Loucy (cell line): ENCODE measurements at regions not wholly inside any gene's neighbourhood (a gene's known extent, or its start where the extent isn't known, plus 50 kb on each side); places are given as distances from the start of the nearest gene placed in this dataset.

Experiments
- EZH2phosphoT487 ChIP-seq: fragments of 200-600 bp; IDR thresholded peaks from 2 replicates; pipeline ENCODE4 v1.6.1; 2018; ENCODE audit warnings: antibody characterized with exemption, mild to moderate bottlenecking, moderate library complexity, borderline replicate concordance
- TF ChIP-seq, protein P1 (sequence below): fragments of 200-600 bp; sonication (generic); conservative IDR thresholded peaks from 2 replicates; pipeline ENCODE4 v1.5.1; 2014; ENCODE audit warnings: mild to moderate bottlenecking, antibody characterized with exemption, low read length

DNA sequence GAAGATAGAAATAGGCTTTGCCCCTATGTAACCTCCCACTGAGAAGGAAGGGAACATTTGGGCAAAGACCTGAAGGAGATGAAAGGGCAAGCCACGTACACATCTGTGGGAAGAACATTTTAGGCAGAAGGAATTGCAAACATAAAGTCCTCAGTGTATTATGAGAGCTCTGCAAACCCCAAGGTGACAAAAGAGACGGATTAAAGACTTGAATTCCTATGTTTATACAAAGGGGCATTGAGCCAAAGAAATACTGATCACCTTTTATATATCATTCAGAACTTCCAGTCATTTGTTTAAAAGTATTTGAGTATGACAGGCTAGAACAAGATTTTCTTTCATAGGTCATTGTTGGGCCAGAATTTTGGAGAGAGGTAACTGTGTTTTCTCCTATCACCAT is 90.2 kb upstream of the ATG10 start:
- TF ChIP-seq, protein P1, sequence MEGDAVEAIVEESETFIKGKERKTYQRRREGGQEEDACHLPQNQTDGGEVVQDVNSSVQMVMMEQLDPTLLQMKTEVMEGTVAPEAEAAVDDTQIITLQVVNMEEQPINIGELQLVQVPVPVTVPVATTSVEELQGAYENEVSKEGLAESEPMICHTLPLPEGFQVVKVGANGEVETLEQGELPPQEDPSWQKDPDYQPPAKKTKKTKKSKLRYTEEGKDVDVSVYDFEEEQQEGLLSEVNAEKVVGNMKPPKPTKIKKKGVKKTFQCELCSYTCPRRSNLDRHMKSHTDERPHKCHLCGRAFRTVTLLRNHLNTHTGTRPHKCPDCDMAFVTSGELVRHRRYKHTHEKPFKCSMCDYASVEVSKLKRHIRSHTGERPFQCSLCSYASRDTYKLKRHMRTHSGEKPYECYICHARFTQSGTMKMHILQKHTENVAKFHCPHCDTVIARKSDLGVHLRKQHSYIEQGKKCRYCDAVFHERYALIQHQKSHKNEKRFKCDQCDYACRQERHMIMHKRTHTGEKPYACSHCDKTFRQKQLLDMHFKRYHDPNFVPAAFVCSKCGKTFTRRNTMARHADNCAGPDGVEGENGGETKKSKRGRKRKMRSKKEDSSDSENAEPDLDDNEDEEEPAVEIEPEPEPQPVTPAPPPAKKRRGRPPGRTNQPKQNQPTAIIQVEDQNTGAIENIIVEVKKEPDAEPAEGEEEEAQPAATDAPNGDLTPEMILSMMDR: no peak
- TF ChIP-seq EZH2phosphoT487: no peak
